Neural cell (in vitro differentiated cells): ENCODE measurements at regions not wholly inside any gene's neighbourhood (a gene's known extent, or its start where the extent isn't known, plus 50 kb on each side); places are given as distances from the start of the nearest gene placed in this dataset.

Experiments
- H2AFZ ChIP-seq: fragments of 200-600, 300-800 bp; sonication (generic), shearing (Covaris generic); 2 replicates; pipeline ENCODE4 v1.6.0; 2014; ENCODE audit warnings: low read depth, mild to moderate bottlenecking, antibody characterized with exemption, low read length, moderate library complexity
- H3F3A ChIP-seq: fragments of 200-600 bp; shearing (Covaris generic); 2 replicates; pipeline ENCODE4 v1.6.1; 2016; ENCODE audit warnings: mild to moderate bottlenecking, moderate library complexity, mixed read lengths, antibody characterized with exemption, low read length; ENCODE audit not compliant: insufficient read depth, poor library complexity, severe bottlenecking
- H3K27ac ChIP-seq: fragments of 200-600, 300-800 bp; sonication (generic), shearing (Covaris generic); 2 replicates; pipeline ENCODE4 v1.5.1; 2014; ENCODE audit warnings: mild to moderate bottlenecking, low read length, moderate library complexity
- H3K27me3 ChIP-seq: fragments of 300-800, 200-600 bp; sonication (generic), shearing (Covaris generic); 2 replicates; pipeline ENCODE4 v1.6.0; 2014; ENCODE audit warnings: mild to moderate bottlenecking, low read depth, low read length, moderate library complexity; ENCODE audit not compliant: insufficient read depth
- H3K36me3 ChIP-seq: fragments of 300-800, 200-600 bp; sonication (generic), shearing (Covaris generic); 2 replicates; pipeline ENCODE4 v1.5.1; 2014; ENCODE audit warnings: mild to moderate bottlenecking, antibody characterized with exemption, low read length, moderate library complexity; ENCODE audit not compliant: insufficient read depth
- H3K4me2 ChIP-seq: fragments of 300-800, 200-600 bp; sonication (generic), shearing (Covaris generic); 2 replicates; pipeline ENCODE4 v1.6.0; 2014; ENCODE audit warnings: mild to moderate bottlenecking, low read length
- H3K4me3 ChIP-seq: fragments of 300-800, 200-600 bp; sonication (generic), shearing (Covaris generic); 2 replicates; pipeline ENCODE4 v1.5.1; 2014; ENCODE audit warnings: mild to moderate bottlenecking, low read length, moderate library complexity
- H3K79me2 ChIP-seq: fragments of 200-600 bp; shearing (Covaris generic); replicated peaks from 2 replicates; pipeline ENCODE4 v1.6.0; 2014; ENCODE audit warnings: mild to moderate bottlenecking, low read length, moderate library complexity; ENCODE audit not compliant: insufficient read depth
- H3K9ac ChIP-seq: fragments of 300-800, 200-600 bp; sonication (generic), shearing (Covaris generic); 2 replicates; pipeline ENCODE4 v1.6.1; 2016; ENCODE audit warnings: mild to moderate bottlenecking, low read length, mixed read lengths
- H3K9me2 ChIP-seq: fragments of 200-600 bp; shearing (Covaris generic); 2 replicates; pipeline ENCODE4 v1.6.1; 2016; ENCODE audit warnings: mild to moderate bottlenecking, low read length, mixed read lengths; ENCODE audit not compliant: insufficient read depth
- H3K9me3 ChIP-seq: fragments of 200-600, 300-800 bp; sonication (generic), shearing (Covaris generic); 2 replicates; pipeline ENCODE4 v1.6.1; 2016; ENCODE audit warnings: mild to moderate bottlenecking, mixed run types, low read length, moderate library complexity, mixed read lengths
- H4K20me1 ChIP-seq: fragments of 200-600 bp; shearing (Covaris generic); 2 replicates; pipeline ENCODE4 v1.6.1; 2016; ENCODE audit warnings: mild to moderate bottlenecking, mixed run types; ENCODE audit not compliant: insufficient read depth
- EP300 ChIP-seq: fragments of 450-650 bp; conservative IDR thresholded peaks from 2 replicates; pipeline ENCODE4 v1.6.1; 2014; ENCODE audit warnings: antibody characterized with exemption, mild to moderate bottlenecking, moderate library complexity; ENCODE audit not compliant: poor library complexity, severe bottlenecking
- EZH2 ChIP-seq: fragments of 200-600, 300-800 bp; shearing (Covaris generic), sonication (generic); IDR thresholded peaks from 2 replicates; pipeline ENCODE4 v1.6.1; 2014; ENCODE audit warnings: antibody characterized with exemption, low read length, borderline replicate concordance, mild to moderate bottlenecking; ENCODE audit not compliant: insufficient read depth, poor library complexity, severe bottlenecking
- MXI1 ChIP-seq: fragments of 450-650 bp; conservative IDR thresholded peaks from 2 replicates; pipeline ENCODE4 v1.6.1; 2014; ENCODE audit warnings: antibody characterized with exemption, mild to moderate bottlenecking; ENCODE audit not compliant: poor library complexity, severe bottlenecking
- POLR2AphosphoS5 ChIP-seq: IDR thresholded peaks from 2 replicates; pipeline ENCODE4 v1.6.1; 2012
- RAD21 ChIP-seq: fragments of 450-650 bp; conservative IDR thresholded peaks from 2 replicates; pipeline ENCODE4 v1.6.1; 2014; ENCODE audit warnings: antibody characterized with exemption, mild to moderate bottlenecking, moderate library complexity
- REST ChIP-seq: IDR thresholded peaks from 2 replicates; pipeline ENCODE4 v1.6.1; 2012; ENCODE audit warnings: borderline replicate concordance
- SMC3 ChIP-seq: fragments of 450-650 bp; conservative IDR thresholded peaks from 2 replicates; pipeline ENCODE4 v1.6.1; 2014; ENCODE audit warnings: antibody characterized with exemption, mild to moderate bottlenecking, moderate library complexity; ENCODE audit not compliant: poor library complexity
- TAF1 ChIP-seq: IDR thresholded peaks from 2 replicates; pipeline ENCODE4 v1.6.1; 2012; ENCODE audit warnings: low read depth
- TF ChIP-seq, protein P1 (sequence below): fragments of 450-650 bp; IDR thresholded peaks from 2 replicates; pipeline ENCODE4 v1.5.1; 2014; ENCODE audit warnings: antibody characterized with exemption, mild to moderate bottlenecking, moderate library complexity; ENCODE audit not compliant: poor library complexity, severe bottlenecking

GRCh38 chr2:175430236-175430635 lies 248.7 kb upstream of the ATP5MC3 start:
- Histone ChIP-seq H4K20me1 (no peaks in the 10 kb centered on the region), H3K9ac (no peak overlapping the region), H3K9me3 (no peaks in the 10 kb centered on the region), H3K27ac (no peak overlapping the region), H3K79me2 (no peaks in the 10 kb centered on the region), H3K27me3 (no peaks in the 10 kb centered on the region), H3F3A (peaks cover 3% of the 10 kb centered on the region), H3K4me3 (no peak overlapping the region), H3K4me2 (no peak overlapping the region), H3K36me3 (no peaks in the 10 kb centered on the region), H2AFZ (no peak overlapping the region), H3K9me2 (no peaks in the 10 kb centered on the region)
- TF ChIP-seq, protein P1, sequence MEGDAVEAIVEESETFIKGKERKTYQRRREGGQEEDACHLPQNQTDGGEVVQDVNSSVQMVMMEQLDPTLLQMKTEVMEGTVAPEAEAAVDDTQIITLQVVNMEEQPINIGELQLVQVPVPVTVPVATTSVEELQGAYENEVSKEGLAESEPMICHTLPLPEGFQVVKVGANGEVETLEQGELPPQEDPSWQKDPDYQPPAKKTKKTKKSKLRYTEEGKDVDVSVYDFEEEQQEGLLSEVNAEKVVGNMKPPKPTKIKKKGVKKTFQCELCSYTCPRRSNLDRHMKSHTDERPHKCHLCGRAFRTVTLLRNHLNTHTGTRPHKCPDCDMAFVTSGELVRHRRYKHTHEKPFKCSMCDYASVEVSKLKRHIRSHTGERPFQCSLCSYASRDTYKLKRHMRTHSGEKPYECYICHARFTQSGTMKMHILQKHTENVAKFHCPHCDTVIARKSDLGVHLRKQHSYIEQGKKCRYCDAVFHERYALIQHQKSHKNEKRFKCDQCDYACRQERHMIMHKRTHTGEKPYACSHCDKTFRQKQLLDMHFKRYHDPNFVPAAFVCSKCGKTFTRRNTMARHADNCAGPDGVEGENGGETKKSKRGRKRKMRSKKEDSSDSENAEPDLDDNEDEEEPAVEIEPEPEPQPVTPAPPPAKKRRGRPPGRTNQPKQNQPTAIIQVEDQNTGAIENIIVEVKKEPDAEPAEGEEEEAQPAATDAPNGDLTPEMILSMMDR: no peak
- no peak for TF ChIP-seq EZH2
- no peak for TF ChIP-seq POLR2AphosphoS5
- no peak for TF ChIP-seq TAF1
- TF ChIP-seq MXI1: no peak
- no peak for TF ChIP-seq SMC3
- no peak for TF ChIP-seq RAD21
- TF ChIP-seq REST: no peak
- no peak for TF ChIP-seq EP300

DNA sequence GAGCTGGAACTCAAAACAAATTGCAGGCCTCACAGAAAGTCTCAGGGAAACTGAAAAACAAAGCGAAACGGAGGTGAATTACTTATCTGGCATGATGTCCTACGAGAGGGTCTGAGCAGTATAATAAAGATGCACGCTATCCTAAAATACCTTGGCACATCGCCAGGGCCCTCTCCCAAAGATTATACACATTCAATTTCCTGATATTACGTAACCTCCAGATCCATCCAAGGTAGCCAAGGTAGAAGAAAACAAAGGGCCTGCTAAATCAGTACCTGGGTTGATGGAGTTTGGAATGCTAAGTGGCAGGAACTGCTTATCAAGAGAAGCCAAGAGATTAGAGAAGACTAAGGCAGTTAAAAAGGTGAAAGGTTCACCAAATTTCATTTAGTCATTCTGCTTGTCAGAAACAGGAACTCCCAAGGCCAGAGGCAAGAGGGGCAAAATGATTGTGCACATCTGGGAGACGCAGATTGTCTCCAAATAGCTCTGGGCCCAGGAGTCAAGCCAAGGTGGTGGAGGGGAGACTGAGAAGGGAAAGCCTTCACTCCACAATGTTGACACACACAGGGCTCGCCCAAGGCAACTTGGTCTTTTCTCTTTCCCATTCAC lies 236.8 kb upstream of the ATP5MC3 start:
- Histone ChIP-seq H3K9ac (no peak overlapping the region), H3K79me2 (no peaks in the 10 kb centered on the region), H3K9me2 (no peaks in the 10 kb centered on the region), H2AFZ (no peak overlapping the region), H4K20me1 (no peaks in the 10 kb centered on the region), H3K9me3 (no peaks in the 10 kb centered on the region), H3K4me3 (no peak overlapping the region), H3F3A (no peaks in the 10 kb centered on the region), H3K36me3 (no peaks in the 10 kb centered on the region), H3K27ac (no peak overlapping the region), H3K4me2 (no peak overlapping the region), H3K27me3 (no peaks in the 10 kb centered on the region)
- no peak for TF ChIP-seq RAD21
- TF ChIP-seq, protein P1: no peak
- no peak for TF ChIP-seq POLR2AphosphoS5
- TF ChIP-seq EP300: no peak
- TF ChIP-seq MXI1: no peak
- no peak for TF ChIP-seq TAF1
- TF ChIP-seq REST: no peak
- no peak for TF ChIP-seq SMC3
- no peak for TF ChIP-seq EZH2
